GM18870 (cell line): ENCODE measurements at regions not wholly inside any gene's neighbourhood (a gene's known extent, or its start where the extent isn't known, plus 50 kb on each side); places are given as distances from the start of the nearest gene placed in this dataset.

Source experiments
- ATAC-seq: cut with Tn5 transposase; IDR thresholded peaks from one replicate; pipeline ENCODE4 v1.9.1; 2021; ENCODE audit warnings: moderate library complexity; ENCODE audit not compliant: unreplicated experiment

DNA sequence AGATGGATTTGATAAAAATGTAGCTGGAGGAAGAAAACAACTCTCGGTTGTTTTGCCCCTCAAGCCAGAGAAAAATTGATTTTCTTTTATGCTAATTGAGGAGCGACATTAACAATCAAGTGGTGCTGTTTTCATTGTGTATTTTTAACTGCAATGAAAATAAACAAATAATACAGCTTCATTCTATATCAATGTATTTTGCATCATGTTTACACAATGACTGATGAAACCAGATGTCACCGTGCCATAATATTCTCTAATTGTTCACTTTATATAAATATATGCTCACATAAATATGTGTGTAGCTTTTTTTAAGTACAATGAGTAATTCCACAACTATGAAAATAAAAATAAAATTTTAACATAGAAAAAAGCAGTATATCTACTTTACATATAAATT, 139.0 kb upstream of the PRDM9 start:
- no peak for ATAC-seq

DNA sequence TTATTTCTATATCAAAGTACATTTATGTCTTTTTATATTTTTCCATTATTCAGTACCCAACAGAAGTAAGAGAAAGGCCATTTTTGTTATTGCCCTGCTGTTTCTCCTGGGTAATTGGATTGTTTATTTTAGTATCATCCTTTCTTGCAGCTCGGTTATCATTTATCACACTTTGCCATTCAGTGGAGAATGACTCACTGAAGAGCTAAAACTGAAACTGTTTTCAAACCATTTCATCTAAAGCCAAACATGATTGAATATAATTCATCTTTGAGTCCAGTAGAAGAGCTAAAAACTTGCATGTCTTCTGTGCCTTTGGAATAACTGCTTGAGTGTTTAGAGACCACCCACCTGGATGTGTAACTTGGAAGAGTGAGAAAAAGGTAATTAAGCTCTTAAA, 139.5 kb upstream of the PRDM9 start:
- no peak for ATAC-seq

DNA sequence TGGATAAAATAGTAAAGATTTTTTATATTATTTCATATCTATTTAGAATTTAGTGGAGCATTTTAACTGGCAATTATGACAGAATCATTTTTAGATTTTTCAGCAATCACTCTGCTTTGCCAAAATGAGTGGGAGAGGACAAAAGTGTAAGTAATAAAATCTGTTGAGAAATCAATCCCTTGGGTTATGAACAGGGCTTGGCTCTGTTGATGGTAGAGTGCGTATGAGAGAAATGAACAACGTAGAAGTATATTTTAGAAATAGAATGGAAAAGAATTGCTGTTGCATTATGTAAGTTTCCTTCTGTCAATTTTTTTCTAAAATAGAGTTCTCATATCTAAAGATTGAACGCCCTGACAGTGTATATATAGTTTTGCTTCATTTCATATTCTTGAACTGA, 154.1 kb upstream of the PRDM9 start:
- no peak for ATAC-seq

DNA sequence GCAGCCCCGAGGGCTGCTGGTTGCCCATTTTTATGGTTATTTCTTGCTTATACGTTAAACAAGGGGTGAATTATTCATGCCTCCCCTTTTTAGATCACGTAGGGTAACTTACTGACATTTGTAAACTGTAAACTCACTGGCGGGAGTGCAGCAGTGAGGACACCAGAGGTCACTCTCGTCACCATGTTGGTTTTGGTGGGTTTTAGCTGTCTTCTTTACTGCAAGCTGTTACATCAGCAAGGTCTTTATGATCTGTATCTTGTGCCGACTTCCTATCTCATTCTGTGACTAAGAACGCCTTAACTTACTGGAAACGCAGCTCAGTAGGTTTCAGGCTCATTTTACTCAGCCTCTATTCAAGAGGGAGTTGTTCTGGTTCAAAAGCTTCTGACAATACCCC, 155.0 kb upstream of the PRDM9 start:
- no peak for ATAC-seq

DNA sequence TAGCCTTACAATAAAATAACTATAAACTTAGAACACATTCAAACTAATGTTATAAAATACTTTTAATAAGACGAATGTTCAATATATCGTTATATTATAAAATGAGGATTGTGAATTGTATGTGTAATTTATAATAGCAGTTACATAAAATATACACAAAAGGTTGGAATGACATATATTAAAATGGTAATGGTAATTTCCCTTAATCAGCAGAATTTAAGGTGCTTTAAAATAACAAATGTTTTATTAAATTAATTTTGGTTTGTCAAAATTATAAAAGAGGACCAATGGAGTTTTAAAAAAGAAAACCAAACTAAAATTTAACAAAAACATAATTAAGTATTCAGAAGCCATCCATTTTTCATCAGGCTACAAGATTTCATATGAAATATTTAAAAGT, 164.3 kb upstream of the PRDM9 start:
- no peak for ATAC-seq

DNA sequence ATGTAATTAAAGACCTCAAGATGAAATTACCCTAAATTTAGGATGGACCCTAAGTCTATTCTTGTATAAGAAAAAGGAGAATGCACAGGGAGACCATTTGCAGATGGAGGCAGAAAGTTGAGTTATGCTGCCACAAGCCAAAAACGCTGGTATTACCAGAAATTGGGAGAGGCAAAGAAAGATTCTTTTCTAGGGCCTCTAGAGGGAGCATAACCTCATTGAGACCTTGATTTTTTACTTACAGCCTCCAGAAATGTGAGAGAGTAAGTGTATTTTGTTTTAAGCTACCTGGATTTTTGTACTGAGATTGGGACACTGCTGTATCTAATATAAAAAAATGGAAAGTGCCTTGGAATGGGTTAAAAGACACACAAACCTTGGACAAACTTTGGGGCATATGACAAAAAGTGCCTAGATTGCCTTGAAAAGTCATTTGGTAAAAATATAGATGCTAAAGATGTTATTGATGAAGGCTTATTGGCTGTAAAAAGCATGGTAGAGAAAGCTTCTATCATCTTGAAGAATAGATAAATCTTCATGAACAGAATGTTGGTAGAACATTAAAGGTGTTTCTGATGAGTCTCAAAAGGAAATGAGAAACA, 174.7 kb upstream of the PRDM9 start:
- ATAC-seq = no peak

DNA sequence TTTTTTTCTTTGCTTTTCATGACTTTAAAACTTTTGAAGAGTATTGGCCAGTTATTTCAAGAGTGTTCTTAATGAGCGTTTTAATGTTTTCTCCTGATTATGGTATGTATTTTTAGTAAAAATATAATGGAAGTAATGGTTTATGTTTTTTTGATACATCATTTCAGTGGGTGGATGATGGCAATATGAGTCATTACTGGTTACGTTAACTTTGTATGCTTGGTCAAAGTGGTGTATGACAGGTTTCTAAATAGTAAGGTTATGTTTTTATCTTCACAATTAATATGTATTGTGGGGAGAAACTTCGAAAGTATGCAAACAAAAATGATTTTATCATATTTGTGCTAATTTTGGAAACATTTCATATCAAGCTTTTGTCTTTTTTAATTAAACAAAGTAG, 176.7 kb upstream of the PRDM9 start:
- no peak for ATAC-seq

DNA sequence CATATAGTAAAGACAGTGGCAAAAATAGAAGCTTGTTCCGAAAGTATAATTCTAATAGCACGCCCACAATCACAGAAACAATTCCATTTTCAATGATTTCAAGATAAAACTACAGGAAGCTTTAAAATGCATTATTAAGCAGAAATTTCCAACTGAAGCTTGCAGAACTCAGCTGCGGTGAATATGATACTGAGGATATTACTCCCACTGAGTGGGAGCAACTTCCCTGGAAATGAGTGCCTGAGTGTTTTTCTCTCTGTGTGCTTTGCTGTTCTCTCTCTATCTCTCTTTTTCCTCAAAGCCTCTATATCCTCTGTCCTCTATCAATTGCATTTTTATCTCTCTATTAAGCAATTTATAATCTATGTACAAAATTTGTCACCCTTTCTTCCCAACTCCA, 187.5 kb upstream of the PRDM9 start:
- no peak for ATAC-seq

DNA sequence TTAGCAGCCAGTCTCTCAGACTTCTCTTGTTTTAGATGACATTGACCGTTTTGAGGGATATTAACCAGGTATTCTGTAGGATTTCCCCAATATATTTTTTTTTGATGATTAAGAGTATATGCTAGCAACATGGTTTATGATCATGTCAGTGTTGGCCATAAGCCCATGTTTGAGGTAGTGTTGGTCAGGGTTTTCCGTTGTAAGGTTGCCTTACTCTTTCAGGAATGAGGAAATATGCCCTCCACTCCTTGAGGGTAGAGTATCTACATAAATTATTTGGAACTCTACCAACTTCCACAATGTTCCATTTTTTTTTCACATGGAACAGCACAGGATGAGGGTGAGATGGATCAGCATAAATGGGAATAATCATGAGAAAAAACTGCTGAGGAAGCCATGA, 188.4 kb upstream of the PRDM9 start:
- ATAC-seq = no peak

DNA sequence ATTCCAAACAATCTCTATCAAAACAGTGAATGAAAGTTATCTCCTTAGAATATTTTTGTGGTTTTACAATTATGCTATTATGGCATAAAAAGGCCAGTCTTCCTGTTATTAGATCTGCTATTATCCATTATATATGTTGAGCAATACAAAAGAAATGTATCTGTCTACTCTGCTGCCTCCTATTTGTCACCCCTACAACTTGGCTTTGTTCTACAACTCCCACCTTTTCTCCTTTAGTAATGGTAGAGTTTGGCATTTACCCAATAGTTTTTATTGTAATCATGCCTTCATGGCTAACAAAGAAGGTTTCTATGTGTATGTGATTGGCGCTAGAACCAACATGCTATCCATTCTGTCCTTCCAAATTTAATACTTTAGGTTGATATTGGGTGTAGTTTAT, 189.2 kb upstream of the PRDM9 start:
- no peak for ATAC-seq

DNA sequence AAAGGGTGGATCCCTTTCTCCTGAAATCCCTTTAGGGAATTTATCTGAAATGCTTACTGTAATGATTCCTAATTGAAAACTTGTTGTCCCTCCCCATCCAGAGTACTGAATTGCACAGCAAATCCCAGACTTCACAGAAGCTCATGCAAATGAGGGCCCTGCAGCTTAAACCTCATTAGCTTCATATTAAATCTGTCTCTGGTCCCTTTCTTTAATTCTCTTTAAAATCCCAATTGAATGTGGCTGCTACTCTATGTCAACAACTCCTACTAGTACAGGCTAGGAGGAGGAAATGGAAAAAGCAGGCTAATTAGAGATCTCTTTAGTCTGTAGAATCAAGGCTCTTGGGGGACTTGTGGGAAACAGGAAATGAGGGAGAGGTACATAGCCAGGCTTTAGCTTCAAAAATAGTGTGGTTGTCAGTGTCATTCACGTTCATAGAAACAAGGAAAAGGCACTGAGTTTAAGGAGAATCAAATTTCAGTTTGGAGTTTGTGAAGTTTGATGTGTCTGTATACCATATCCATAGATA, 191.3 kb upstream of the PRDM9 start:
- ATAC-seq = no peak

DNA sequence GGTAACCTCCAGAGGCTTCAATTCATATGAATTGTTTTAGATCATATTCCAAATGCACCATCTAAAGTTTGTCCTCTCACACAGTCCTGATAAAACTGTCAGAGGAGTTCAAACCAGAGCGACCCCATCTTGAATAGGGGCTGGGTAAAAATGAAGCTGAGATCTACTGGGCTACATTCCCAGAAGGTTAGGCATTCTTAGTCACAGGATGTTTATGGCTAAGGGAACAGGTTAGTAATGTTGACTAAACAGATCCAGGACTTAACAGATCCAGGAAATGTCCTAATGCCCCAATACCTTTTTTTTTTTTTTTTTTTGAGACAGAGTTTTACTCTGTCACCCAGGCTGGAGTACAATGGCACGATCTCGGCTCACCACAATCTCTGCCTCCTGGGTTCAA, 192.6 kb upstream of the PRDM9 start:
- no peak for ATAC-seq

DNA sequence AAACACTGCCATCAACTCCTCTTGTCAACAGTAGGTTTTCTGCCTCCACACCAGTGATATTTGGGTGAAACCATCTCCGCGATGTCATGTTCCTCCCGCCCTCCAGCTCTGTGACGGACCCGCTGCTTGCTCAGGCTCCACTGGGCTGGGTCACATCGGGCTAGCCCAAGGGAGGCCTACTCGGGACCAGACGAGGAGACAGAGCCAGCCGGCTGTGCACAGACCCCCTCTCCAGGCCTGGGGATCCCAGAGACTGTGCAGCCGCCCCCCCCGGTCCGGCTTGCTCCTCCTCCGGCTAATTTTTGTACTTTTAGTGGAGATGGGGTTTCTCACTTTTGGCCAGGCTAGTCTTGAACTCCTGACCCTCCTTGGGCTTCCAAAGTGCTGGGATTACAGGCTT, 202.4 kb upstream of the PRDM9 start:
- no peak for ATAC-seq

DNA sequence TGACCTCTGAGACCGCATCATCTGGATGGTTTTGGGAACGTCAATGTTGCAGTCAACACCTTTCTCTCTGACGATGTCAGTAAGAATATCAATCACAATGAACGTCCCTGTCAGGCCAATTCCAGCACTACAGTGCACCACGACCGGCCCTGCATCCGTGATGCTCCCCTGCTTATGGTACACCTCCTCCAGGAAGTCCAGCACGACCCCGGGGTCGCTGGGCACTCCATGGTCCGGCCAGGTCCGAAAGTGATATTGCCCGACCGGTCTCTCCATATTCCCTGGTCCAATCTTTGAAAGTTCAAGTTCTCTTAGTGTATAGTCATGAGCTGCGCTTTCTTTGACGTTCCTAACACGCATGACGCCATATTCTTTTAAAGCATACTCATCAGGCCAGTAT, 203.6 kb upstream of the PRDM9 start:
- ATAC-seq = no peak

DNA sequence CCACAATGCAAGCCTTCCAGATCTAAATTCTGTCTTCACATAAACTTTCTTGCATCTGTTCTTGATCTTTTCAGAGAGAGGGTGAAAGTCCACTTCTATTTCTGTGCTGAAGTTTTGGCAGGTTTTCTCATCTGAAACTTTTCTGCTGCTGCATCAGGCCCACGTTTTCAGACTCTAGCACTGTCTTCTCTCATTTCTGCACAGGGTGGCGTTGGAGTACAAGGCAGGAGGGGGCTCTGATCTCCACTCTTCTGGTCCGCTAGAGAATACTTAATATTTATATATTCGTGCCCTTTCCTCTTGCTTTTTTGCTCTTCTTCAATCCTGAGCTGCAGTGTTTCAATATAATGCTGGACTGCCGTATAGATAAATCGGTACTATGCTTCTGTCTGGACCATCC, 204.0 kb upstream of the PRDM9 start:
- no peak for ATAC-seq

DNA sequence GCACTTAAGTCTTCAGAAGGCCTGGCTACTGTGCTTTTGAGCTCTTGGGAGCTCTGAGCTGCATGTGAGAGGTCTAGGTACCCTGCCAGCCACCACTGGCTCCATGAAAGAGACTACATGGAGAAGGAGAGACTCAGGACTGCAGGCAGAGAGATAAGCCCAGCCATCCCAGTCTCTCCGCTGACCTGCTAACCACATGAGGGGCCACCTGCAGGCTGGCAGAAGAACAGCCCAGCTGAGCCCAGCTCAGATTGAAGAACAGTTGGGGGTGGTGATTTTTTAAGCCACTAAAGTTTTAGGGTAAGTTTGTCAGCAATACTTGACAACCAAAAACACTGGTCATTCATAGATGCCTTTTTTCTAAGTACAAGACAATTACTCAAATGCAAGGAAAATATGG, 205.0 kb upstream of the PRDM9 start:
- ATAC-seq = no peak

DNA sequence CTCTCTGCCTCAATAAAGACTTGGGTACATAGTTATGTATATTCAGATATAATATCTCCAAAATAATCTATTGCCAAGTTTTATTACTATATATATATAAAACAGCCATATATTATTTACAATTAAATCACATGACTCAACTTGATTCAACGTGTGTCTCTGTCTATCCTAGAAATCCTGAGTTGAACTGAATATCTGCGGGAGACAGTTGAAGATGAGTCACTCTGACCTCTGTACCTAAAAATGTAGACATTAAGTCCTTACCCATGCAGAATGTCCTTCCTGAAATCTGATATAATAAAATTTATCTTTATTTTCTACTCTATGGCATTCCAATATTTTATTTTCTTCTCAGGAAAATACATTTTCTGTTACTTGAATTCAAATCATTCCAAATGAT, 218.2 kb upstream of the PRDM9 start:
- ATAC-seq = no peak

DNA sequence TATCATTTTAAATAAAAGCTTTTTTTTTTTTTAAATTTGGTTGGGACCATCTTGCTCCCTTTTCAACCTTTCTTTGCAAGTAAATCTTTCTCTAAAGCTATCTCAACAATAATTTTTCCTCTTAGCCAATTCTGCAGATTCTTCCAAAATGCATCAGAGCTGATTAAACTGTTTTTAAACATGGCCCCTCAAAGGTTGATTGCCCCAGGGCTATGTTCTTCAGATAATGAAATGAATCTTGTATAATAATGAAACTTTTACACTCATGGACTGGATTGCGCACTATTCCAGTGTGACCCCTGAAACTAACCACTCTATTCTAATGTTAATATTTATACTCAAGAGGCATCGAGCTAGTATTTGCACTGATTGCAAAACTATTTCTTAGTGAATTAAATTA, 222.8 kb upstream of the PRDM9 start:
- no peak for ATAC-seq

DNA sequence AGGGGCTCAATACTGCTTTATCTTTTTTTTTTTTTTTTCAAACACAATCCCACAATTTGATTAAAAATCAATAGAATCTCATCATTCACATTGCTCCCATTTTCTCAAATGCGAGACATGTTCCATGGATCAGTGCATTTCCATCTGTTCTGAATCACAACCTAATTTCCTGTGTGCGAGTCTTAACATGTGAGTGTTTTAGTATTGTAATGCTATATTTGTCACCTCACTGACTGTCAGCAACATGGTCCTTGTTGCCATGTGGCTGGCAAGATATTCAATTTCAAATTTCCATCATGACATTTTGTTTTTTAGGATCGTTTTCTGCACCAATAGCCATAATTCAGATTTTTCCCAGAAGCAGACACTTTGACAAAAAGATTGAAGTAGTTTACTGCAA, 233.2 kb upstream of the PRDM9 start:
- no peak for ATAC-seq

DNA sequence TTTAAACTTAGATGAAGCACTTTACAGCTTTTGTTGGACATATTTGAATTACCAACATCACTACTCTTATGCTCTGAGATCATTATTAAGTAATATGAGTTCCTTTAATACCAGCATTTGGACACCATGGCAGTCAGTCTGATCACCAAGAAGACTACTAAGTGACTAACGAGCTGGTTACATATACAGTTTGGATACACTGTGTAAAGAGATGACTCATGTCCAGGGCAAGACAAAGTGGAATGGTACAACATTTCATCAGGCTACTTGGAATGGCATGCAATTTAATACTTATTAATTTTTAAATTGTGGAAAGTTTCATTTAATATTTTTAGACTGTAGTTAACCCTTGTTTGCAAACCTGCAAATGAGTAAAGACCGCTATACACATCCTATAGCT, 237.4 kb upstream of the PRDM9 start:
- no peak for ATAC-seq

DNA sequence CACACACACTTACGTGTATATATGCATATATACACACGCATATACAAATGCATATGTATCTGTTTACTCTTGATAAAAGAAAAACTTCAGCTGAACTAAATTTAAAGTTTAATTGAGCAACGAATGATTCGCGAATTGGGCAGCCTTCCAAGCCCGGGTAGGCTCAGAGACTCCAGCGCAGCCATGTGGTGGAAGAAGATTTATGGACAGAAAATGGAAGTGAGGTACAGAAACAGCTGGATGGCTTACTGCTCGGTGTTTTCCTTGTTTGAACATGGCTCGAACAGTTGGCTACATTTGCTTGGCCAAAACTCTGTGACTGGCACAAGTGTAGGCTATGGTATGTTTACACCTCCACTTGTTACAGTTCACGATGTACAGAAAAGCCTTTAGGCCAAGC, 239.3 kb upstream of the PRDM9 start:
- ATAC-seq = no peak

DNA sequence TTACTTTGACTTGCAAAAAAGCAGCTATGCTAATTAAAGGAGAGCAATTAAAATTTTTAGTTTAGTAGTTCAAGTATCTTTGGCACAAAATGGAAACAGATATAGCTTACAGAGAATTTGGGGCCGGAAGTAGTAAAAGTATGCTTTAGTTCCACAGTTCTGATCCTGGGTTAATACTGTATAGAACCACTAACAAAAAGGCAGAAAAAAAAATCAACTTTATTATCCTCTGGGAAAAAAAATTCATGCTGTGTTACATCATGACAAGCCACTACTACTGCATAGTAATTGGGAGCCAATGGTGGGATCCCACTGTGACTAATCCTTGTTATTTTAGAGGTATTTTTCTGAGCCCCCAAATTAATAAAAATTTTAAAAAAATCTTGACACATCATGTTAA, 246.8 kb upstream of the PRDM9 start:
- ATAC-seq = no peak

DNA sequence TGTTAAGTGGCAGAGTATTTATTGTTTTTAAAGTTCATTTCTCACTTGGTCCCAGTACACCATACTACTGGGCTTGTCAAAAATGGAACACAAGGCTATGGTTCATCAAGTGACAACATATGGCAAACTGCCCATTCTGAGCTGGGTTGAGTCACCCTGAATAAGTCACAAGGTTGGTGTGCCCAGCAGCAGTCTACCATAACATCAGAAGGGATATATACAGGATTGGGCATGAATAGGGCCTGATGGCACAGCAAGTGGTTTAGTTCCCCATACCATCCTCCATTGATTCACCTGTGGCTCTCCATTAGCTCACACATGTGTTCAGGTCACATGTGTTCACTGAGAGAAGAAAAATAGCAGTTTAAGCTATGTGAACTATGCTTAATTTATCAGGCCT, 249.8 kb upstream of the PRDM9 start:
- no peak for ATAC-seq
